HEK293 (cell line): ENCODE measurements at regions not wholly inside any gene's neighbourhood (a gene's known extent, or its start where the extent isn't known, plus 50 kb on each side); places are given as distances from the start of the nearest gene placed in this dataset.

Experiments
- YY1 ChIP-seq: fragments of 450-650 bp; formaldehyde crosslinking; IDR thresholded peaks from 2 replicates; pipeline ENCODE4 v1.5.1; 2018; ENCODE audit warnings: missing biosample characterization, missing genetic modification characterization
- ZNF274 ChIP-seq, 2 experiments: fragments of 200-500 bp in 1 of 2; fragments of 450-650 bp in 1 of 2; sonication (Bioruptor generic) in 1 of 2; formaldehyde crosslinking in 1 of 2; IDR thresholded peaks; 2 replicates each; pipeline versions ENCODE4 v1.5.1 to v1.6.1; 2014 to 2016; ENCODE audit warnings: borderline replicate concordance in 1 of 2, inconsistent platforms in 1 of 2, low read length in 1 of 2, missing biosample characterization in 1 of 2, missing genetic modification characterization in 1 of 2
- ZNF302 ChIP-seq: fragments of 450-650 bp; formaldehyde crosslinking; IDR thresholded peaks from 2 replicates; pipeline ENCODE4 v1.5.1; 2016; ENCODE audit warnings: missing biosample characterization, missing genetic modification characterization, low read depth
- ZNF37A ChIP-seq: fragments of 450-650 bp; IDR thresholded peaks from 2 replicates; pipeline ENCODE4 v1.5.1; 2018; ENCODE audit warnings: missing biosample characterization, missing genetic modification characterization
- ZNF514 ChIP-seq: fragments of 450-650 bp; formaldehyde crosslinking; IDR thresholded peaks from 2 replicates; pipeline ENCODE4 v1.5.1; 2016; ENCODE audit warnings: missing biosample characterization, missing genetic modification characterization
- ZNF558 ChIP-seq: fragments of 450-650 bp; formaldehyde crosslinking; IDR thresholded peaks from 2 replicates; pipeline ENCODE4 v1.5.1; 2016; ENCODE audit warnings: missing biosample characterization, missing genetic modification characterization
- ZNF76 ChIP-seq: fragments of 450-650 bp; formaldehyde crosslinking; IDR thresholded peaks from 2 replicates; pipeline ENCODE4; 2016; ENCODE audit warnings: low read depth, missing biosample characterization, missing genetic modification characterization, borderline replicate concordance
- TF ChIP-seq, protein P1 (sequence below): fragments of 450-650 bp; formaldehyde crosslinking; IDR thresholded peaks from 2 replicates; pipeline ENCODE4 v1.5.1; 2016; ENCODE audit warnings: missing biosample characterization, missing genetic modification characterization, low read depth
- TF ChIP-seq, protein P2 (sequence below): fragments of 450-650 bp; formaldehyde crosslinking; IDR thresholded peaks from 2 replicates; pipeline ENCODE4 v1.5.1; 2016; ENCODE audit warnings: missing biosample characterization, missing genetic modification characterization
- TF ChIP-seq, protein P3 (sequence below): fragments of 450-650 bp; formaldehyde crosslinking; IDR thresholded peaks from 2 replicates; pipeline ENCODE4 v1.5.1; 2016; ENCODE audit warnings: missing biosample characterization, missing genetic modification characterization, borderline replicate concordance
- TF ChIP-seq, protein P4 (sequence below): fragments of 450-650 bp; formaldehyde crosslinking; IDR thresholded peaks from 2 replicates; pipeline ENCODE4 v1.5.1; 2016; ENCODE audit warnings: missing biosample characterization, missing genetic modification characterization

GRCh38 chr1:218518216-218518740, 173.1 kb downstream of the TGFB2 start:
- TF ChIP-seq ZNF76 (no peak), YY1 (tag by site-specific recombination) (no peak), ZNF37A (tag by site-specific recombination) (no peak), ZNF302 (tag by site-specific recombination) (no peak), ZNF514 (tag by site-specific recombination) (no peak), ZNF274 (IDR thresholded peaks at IDR 0.05; ENCODE audit: low read length) (no peak), ZNF274 (tag by site-specific recombination; IDR thresholded peaks at IDR 0.05; ENCODE audit: borderline replicate concordance) (no peak), ZNF558 (tag by site-specific recombination) (no peak)
- TF ChIP-seq, protein P1, sequence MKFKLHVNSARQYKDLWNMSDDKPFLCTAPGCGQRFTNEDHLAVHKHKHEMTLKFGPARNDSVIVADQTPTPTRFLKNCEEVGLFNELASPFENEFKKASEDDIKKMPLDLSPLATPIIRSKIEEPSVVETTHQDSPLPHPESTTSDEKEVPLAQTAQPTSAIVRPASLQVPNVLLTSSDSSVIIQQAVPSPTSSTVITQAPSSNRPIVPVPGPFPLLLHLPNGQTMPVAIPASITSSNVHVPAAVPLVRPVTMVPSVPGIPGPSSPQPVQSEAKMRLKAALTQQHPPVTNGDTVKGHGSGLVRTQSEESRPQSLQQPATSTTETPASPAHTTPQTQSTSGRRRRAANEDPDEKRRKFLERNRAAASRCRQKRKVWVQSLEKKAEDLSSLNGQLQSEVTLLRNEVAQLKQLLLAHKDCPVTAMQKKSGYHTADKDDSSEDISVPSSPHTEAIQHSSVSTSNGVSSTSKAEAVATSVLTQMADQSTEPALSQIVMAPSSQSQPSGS, result no peak
- TF ChIP-seq, protein P2, sequence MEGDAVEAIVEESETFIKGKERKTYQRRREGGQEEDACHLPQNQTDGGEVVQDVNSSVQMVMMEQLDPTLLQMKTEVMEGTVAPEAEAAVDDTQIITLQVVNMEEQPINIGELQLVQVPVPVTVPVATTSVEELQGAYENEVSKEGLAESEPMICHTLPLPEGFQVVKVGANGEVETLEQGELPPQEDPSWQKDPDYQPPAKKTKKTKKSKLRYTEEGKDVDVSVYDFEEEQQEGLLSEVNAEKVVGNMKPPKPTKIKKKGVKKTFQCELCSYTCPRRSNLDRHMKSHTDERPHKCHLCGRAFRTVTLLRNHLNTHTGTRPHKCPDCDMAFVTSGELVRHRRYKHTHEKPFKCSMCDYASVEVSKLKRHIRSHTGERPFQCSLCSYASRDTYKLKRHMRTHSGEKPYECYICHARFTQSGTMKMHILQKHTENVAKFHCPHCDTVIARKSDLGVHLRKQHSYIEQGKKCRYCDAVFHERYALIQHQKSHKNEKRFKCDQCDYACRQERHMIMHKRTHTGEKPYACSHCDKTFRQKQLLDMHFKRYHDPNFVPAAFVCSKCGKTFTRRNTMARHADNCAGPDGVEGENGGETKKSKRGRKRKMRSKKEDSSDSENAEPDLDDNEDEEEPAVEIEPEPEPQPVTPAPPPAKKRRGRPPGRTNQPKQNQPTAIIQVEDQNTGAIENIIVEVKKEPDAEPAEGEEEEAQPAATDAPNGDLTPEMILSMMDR (tag by site-specific recombination), result no peak
- TF ChIP-seq, protein P3, sequence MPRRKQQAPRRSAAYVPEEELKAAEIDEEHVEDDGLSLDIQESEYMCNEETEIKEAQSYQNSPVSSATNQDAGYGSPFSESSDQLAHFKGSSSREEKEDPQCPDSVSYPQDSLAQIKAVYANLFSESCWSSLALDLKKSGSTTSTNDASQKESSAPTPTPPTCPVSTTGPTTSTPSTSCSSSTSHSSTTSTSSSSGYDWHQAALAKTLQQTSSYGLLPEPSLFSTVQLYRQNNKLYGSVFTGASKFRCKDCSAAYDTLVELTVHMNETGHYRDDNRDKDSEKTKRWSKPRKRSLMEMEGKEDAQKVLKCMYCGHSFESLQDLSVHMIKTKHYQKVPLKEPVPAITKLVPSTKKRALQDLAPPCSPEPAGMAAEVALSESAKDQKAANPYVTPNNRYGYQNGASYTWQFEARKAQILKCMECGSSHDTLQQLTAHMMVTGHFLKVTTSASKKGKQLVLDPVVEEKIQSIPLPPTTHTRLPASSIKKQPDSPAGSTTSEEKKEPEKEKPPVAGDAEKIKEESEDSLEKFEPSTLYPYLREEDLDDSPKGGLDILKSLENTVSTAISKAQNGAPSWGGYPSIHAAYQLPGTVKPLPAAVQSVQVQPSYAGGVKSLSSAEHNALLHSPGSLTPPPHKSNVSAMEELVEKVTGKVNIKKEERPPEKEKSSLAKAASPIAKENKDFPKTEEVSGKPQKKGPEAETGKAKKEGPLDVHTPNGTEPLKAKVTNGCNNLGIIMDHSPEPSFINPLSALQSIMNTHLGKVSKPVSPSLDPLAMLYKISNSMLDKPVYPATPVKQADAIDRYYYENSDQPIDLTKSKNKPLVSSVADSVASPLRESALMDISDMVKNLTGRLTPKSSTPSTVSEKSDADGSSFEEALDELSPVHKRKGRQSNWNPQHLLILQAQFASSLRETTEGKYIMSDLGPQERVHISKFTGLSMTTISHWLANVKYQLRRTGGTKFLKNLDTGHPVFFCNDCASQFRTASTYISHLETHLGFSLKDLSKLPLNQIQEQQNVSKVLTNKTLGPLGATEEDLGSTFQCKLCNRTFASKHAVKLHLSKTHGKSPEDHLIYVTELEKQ (tag by site-specific recombination), result no peak
- TF ChIP-seq, protein P4, sequence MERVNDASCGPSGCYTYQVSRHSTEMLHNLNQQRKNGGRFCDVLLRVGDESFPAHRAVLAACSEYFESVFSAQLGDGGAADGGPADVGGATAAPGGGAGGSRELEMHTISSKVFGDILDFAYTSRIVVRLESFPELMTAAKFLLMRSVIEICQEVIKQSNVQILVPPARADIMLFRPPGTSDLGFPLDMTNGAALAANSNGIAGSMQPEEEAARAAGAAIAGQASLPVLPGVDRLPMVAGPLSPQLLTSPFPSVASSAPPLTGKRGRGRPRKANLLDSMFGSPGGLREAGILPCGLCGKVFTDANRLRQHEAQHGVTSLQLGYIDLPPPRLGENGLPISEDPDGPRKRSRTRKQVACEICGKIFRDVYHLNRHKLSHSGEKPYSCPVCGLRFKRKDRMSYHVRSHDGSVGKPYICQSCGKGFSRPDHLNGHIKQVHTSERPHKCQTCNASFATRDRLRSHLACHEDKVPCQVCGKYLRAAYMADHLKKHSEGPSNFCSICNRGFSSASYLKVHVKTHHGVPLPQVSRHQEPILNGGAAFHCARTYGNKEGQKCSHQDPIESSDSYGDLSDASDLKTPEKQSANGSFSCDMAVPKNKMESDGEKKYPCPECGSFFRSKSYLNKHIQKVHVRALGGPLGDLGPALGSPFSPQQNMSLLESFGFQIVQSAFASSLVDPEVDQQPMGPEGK, result no peak
